ENCODE measurements at regions not wholly inside any gene's neighbourhood (a gene's known extent, or its start where the extent isn't known, plus 50 kb on each side); places are given as distances from the start of the nearest gene placed in this dataset.

DNA sequence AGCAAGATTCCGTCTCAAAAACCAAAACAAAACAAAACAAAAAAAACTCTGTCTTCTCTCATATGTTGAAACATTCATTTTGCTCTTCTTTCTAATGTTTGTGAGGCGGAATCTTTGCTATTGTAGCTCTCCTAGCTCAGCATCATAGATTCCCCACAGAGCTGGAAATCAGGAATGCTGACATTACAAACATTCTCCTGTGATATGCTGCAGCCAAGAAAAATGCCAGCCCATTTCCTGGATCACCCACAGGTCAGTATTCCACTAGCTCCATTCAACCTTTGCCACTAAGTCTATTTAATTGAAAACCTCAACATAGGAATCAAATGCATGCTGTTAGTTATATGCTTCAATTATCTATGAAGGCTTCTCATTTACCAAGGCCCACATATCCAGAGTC, 186.3 kb downstream of the IPMK start:
- ATAC-seq (no peak), DNase-seq (ENCODE audit: low read depth, low spot score) (no peak), FAIRE-seq (no peak)
- ChIA-PET CTCF (no interaction called here), POLR2A (no interaction called here), SMC1A (ENCODE audit: uncharacterized antibody, unreplicated experiment) (interaction anchor here (1.3 kb wide), 1 partner anchor 8 kb away, joined by 3 read pairs; no protein-coding TSS in a partner anchor), RAD21 (ENCODE audit: unreplicated experiment) (no interaction called here)
- Histone ChIP-seq H2AFZ (ENCODE audit: control insufficient read depth, low read depth, low read length) (no peak overlapping the region), H3K27me3 (replicated peaks in 1 of 2; ENCODE audit: control insufficient read depth in 2 of 2, insufficient read depth in 2 of 2, low read length in 1 of 2) (no peaks in the 10 kb centered on the region), H3K9me3 (replicated peaks; ENCODE audit: control insufficient read depth, insufficient read depth, low read length) (no peaks in the 10 kb centered on the region), H3K4me3 (no peak overlapping the region), H3K79me2 (ENCODE audit: control insufficient read depth, insufficient read depth, low read length) (no peaks in the 10 kb centered on the region), H3K27ac (ENCODE audit: control insufficient read depth, insufficient read depth) (no peak overlapping the region), H3K4me1 (ENCODE audit: control insufficient read depth, insufficient read depth, low read length) (no peaks in the 10 kb centered on the region), H3K36me3 (ENCODE audit: control insufficient read depth in 2 of 2, insufficient read depth in 2 of 2, low read length in 1 of 2) (no peaks in the 10 kb centered on the region), H3K4me2 (ENCODE audit: control insufficient read depth, insufficient read depth) (no peak overlapping the region), H4K20me1 (ENCODE audit: control insufficient read depth, insufficient read depth) (no peaks in the 10 kb centered on the region), H3K9ac (ENCODE audit: control insufficient read depth, insufficient read depth, low read length) (no peak overlapping the region)
- intact Hi-C loops (cut with micrococcal nuclease; ENCODE audit: unreplicated experiment): no loop called here
- in situ Hi-C loops (cut with MboI): no loop called here
- no TSS peak for BruUV-seq (replicated peaks)
- 20% methylated on average over 2 of the region's 2 CpGs for WGBS (ENCODE audit: insufficient coverage, insufficient replicate concordance, low lambda C conversion rate, missing lambda C conversion rate)
- TF ChIP-seq, protein P1, sequence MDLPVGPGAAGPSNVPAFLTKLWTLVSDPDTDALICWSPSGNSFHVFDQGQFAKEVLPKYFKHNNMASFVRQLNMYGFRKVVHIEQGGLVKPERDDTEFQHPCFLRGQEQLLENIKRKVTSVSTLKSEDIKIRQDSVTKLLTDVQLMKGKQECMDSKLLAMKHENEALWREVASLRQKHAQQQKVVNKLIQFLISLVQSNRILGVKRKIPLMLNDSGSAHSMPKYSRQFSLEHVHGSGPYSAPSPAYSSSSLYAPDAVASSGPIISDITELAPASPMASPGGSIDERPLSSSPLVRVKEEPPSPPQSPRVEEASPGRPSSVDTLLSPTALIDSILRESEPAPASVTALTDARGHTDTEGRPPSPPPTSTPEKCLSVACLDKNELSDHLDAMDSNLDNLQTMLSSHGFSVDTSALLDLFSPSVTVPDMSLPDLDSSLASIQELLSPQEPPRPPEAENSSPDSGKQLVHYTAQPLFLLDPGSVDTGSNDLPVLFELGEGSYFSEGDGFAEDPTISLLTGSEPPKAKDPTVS (IDR thresholded peaks at IDR 0.05; ENCODE audit: low read depth, low read length): no peak
- TF ChIP-seq POLR2A (IDR thresholded peaks at IDR 0.05; ENCODE audit: low read depth, low read length) (no peak), MEF2B (IDR thresholded peaks at IDR 0.05; ENCODE audit: partially characterized antibody, poor library complexity, severe bottlenecking) (no peak), TBL1XR1 (IDR thresholded peaks at IDR 0.05; ENCODE audit: low read depth, low read length) (no peak)
- TF ChIP-seq, protein P2, sequence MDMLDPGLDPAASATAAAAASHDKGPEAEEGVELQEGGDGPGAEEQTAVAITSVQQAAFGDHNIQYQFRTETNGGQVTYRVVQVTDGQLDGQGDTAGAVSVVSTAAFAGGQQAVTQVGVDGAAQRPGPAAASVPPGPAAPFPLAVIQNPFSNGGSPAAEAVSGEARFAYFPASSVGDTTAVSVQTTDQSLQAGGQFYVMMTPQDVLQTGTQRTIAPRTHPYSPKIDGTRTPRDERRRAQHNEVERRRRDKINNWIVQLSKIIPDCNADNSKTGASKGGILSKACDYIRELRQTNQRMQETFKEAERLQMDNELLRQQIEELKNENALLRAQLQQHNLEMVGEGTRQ (IDR thresholded peaks at IDR 0.05; ENCODE audit: borderline replicate concordance, low read depth, low read length): no peak
- TF ChIP-seq, protein P3, sequence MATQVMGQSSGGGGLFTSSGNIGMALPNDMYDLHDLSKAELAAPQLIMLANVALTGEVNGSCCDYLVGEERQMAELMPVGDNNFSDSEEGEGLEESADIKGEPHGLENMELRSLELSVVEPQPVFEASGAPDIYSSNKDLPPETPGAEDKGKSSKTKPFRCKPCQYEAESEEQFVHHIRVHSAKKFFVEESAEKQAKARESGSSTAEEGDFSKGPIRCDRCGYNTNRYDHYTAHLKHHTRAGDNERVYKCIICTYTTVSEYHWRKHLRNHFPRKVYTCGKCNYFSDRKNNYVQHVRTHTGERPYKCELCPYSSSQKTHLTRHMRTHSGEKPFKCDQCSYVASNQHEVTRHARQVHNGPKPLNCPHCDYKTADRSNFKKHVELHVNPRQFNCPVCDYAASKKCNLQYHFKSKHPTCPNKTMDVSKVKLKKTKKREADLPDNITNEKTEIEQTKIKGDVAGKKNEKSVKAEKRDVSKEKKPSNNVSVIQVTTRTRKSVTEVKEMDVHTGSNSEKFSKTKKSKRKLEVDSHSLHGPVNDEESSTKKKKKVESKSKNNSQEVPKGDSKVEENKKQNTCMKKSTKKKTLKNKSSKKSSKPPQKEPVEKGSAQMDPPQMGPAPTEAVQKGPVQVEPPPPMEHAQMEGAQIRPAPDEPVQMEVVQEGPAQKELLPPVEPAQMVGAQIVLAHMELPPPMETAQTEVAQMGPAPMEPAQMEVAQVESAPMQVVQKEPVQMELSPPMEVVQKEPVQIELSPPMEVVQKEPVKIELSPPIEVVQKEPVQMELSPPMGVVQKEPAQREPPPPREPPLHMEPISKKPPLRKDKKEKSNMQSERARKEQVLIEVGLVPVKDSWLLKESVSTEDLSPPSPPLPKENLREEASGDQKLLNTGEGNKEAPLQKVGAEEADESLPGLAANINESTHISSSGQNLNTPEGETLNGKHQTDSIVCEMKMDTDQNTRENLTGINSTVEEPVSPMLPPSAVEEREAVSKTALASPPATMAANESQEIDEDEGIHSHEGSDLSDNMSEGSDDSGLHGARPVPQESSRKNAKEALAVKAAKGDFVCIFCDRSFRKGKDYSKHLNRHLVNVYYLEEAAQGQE (IDR thresholded peaks at IDR 0.05; ENCODE audit: low read depth, low read length): no peak

Data from GM12878 (cell line).